ENCODE measurements at regions not wholly inside any gene's neighbourhood (a gene's known extent, or its start where the extent isn't known, plus 50 kb on each side); places are given as distances from the start of the nearest gene placed in this dataset.

DNA sequence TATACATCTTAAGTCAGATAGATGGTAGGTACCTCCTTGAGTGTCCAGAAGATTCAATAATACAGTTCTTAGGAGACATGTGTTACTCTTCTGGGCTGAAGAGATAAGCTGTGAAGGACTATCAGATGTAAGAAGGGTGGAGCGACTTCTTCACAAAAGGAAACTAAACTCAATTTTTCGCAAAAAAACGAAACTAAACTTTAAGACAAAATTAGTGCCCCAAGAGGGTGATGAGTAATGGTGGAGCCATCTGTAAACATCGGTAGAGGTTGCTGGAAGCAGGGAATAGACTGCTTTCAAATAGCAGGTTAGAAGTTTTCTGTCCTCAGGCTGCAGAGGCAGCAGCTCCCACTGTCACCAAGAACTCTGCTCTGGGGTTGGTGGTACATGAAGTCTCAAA lies 111.6 kb upstream of the TACR1 start:
- Histone ChIP-seq H3K4me2 (peak overlapping the region; percentile 63), H3K4me1 (peaks cover 18% of the 10 kb centered on the region), H3K4me3 (no peak overlapping the region), H3K27ac (peak overlapping the region in 1 of 2 experiments; percentile 22; a peak in 2 of 6 replicates), H3K9me3 (no peaks in the 10 kb centered on the region)
- DNase-seq (ENCODE audit: low read depth in 1 of 2, low spot score in 1 of 2) = peak in 1 of 2 experiments; percentile 9
- FAIRE-seq = peak; percentile 39
- WGBS (ENCODE audit: missing lambda C conversion rate) = 27% methylated on average over 4 of the region's 4 CpGs
- peak; percentile 51 to 73; a peak in 4 of 6 replicates for ATAC-seq
- POLR2A ChIA-PET = no interaction called here
- TF ChIP-seq SMC3 (IDR thresholded peaks at IDR 0.05) = no peak
- TF ChIP-seq NPAS2 (CRISPR knock-in tag; IDR thresholded peaks at IDR 0.05; ENCODE audit: borderline replicate concordance) = no peak
- CTCF ChIA-PET = interaction anchor here (1.6 kb wide), 1 partner anchor 111 kb away, joined by 3 read pairs; the partner anchor contains the start of gene TACR1

DNA sequence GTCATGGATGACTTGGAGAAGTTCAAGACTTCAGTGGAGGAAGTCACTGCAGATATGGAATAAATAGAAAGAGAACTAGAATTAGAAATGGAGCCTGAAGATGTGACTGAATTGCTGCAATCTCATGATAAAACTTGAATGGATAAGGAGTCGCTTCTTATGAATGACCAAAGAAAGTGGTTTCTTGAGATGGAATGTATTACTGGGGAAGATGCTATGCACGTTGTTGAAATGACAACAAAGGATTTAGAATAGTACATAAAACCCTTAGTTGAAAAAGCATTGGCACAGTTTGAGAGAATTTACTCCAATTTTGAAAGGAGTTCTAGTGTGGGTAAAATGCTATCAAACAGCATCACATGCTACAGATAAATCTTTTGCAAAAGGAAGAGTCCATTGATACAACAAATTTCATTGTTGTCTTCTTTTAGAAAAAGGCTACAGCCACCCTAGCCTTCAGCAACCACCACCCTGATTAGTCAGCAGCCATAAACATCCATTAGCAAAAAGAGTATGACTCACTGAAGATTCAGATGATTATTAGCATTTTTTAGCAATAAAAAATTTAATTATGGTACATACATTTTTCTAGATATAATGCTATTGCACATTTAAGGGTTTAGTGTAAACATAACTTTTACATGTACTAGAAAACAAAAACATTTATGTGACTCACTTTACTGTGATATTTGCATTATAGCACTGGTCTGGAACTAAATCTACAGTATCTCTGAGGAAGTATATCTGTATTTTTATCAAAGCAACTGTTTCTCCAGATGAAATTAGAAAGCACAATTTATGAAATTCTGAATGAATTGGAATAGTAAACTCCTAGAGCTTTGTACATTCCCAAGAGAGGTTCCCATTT lies 110.5 kb upstream of the TACR1 start:
- FAIRE-seq = no peak
- Histone ChIP-seq H3K4me2 (peak overlapping the region; percentile 63; the same call in 1 of the 3 replicates), H3K9me3 (no peaks in the 10 kb centered on the region), H3K27ac (no peak overlapping the region), H3K4me1 (peaks cover 18% of the 10 kb centered on the region), H3K4me3 (no peak overlapping the region)
- no peak for DNase-seq (ENCODE audit: low read depth in 1 of 2, low spot score in 1 of 2)
- TF ChIP-seq FOSL2 (IDR thresholded peaks at IDR 0.05) (no peak), FOSL2 (CRISPR knock-in tag; IDR thresholded peaks at IDR 0.05) (peak; percentile 56), CHD2 (IDR thresholded peaks at IDR 0.05; ENCODE audit: low read length, partially characterized antibody) (no peak)
- no peak for ATAC-seq
- ChIA-PET POLR2A (no interaction called here), CTCF (interaction anchor here (1.6 kb wide), 1 partner anchor 110 kb away, joined by 3 read pairs; the partner anchor contains the start of gene TACR1)
- 61% methylated on average over 2 of the region's 2 CpGs for WGBS (ENCODE audit: missing lambda C conversion rate)

DNA sequence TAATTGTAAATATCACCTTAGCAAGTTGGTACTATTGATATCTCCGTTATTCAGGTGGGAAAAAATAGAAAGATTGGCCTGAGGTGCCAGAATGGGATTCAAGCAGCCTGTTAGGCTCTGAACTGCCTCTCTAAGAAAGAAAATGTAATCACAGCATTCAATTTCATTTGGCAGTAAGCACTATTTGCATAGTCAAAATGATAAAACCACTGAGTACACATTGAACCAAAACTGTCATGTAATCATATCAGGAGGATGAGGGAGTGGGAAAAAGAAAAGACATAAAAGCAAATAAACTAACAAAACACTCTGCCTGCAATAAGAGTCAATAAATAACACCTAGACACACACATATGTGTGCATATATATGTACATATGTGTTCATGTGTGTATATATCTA lies 103.9 kb upstream of the TACR1 start:
- CTCF ChIA-PET = no interaction called here
- no peak overlapping the region for H3K4me3 ChIP-seq
- no peak for DNase-seq (ENCODE audit: low read depth in 1 of 2, low spot score in 1 of 2)
- H3K4me1 ChIP-seq = 0 out of 3 replicates have a peak, but pooled peaks cover 5% of the 10 kb centered on the region
- H3K27ac ChIP-seq = no peak overlapping the region
- no peak for TF ChIP-seq JUN (IDR thresholded peaks at IDR 0.05)
- peak; percentile 38 for TF ChIP-seq MAFK (IDR thresholded peaks at IDR 0.05; ENCODE audit: partially characterized antibody)
- TF ChIP-seq CBX2 (IDR thresholded peaks at IDR 0.05; ENCODE audit: borderline replicate concordance, low read depth) = no peak
- TF ChIP-seq, protein P1, sequence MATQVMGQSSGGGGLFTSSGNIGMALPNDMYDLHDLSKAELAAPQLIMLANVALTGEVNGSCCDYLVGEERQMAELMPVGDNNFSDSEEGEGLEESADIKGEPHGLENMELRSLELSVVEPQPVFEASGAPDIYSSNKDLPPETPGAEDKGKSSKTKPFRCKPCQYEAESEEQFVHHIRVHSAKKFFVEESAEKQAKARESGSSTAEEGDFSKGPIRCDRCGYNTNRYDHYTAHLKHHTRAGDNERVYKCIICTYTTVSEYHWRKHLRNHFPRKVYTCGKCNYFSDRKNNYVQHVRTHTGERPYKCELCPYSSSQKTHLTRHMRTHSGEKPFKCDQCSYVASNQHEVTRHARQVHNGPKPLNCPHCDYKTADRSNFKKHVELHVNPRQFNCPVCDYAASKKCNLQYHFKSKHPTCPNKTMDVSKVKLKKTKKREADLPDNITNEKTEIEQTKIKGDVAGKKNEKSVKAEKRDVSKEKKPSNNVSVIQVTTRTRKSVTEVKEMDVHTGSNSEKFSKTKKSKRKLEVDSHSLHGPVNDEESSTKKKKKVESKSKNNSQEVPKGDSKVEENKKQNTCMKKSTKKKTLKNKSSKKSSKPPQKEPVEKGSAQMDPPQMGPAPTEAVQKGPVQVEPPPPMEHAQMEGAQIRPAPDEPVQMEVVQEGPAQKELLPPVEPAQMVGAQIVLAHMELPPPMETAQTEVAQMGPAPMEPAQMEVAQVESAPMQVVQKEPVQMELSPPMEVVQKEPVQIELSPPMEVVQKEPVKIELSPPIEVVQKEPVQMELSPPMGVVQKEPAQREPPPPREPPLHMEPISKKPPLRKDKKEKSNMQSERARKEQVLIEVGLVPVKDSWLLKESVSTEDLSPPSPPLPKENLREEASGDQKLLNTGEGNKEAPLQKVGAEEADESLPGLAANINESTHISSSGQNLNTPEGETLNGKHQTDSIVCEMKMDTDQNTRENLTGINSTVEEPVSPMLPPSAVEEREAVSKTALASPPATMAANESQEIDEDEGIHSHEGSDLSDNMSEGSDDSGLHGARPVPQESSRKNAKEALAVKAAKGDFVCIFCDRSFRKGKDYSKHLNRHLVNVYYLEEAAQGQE (IDR thresholded peaks at IDR 0.05) = no peak
- TF ChIP-seq ESRRA (IDR thresholded peaks at IDR 0.05; ENCODE audit: borderline replicate concordance, low read length) = no peak
- TF ChIP-seq HOXB13 (CRISPR knock-in tag; IDR thresholded peaks at IDR 0.05; ENCODE audit: low read depth) = no peak
- TF ChIP-seq TP53 (CRISPR knock-in tag; IDR thresholded peaks at IDR 0.05) = no peak
- no peak for TF ChIP-seq RFX5 (IDR thresholded peaks at IDR 0.05)
- peaks cover 12% of the 10 kb centered on the region for H3K9me3 ChIP-seq
- H3K4me2 ChIP-seq = no peak overlapping the region
- POLR2A ChIA-PET = no interaction called here
- no peak for FAIRE-seq
- ATAC-seq = no peak
- WGBS (ENCODE audit: missing lambda C conversion rate) = 72% methylated on average over 1 of the region's 1 CpG

- no peak for FAIRE-seq
- POLR2A ChIA-PET = no interaction called here
- TF ChIP-seq ZSCAN20 (CRISPR knock-in tag; IDR thresholded peaks at IDR 0.05) (no peak), TFCP2L1 (CRISPR knock-in tag; IDR thresholded peaks at IDR 0.05) (no peak), CHD4 (IDR thresholded peaks at IDR 0.05; ENCODE audit: borderline replicate concordance) (no peak), MAZ (IDR thresholded peaks at IDR 0.05; ENCODE audit: borderline replicate concordance, low read depth, low read length) (no peak), CBX2 (IDR thresholded peaks at IDR 0.05; ENCODE audit: borderline replicate concordance, low read depth) (no peak), MYC (IDR thresholded peaks at IDR 0.05; ENCODE audit: borderline replicate concordance, low read length) (no peak), E2F6 (IDR thresholded peaks at IDR 0.05; ENCODE audit: borderline replicate concordance, low read depth) (no peak), POLR2AphosphoS2 (conservative IDR thresholded peaks at IDR 0.05; ENCODE audit: low read length) (no peak), TP53 (CRISPR knock-in tag; IDR thresholded peaks at IDR 0.05) (no peak), ESRRA (IDR thresholded peaks at IDR 0.05; ENCODE audit: borderline replicate concordance, low read length) (no peak), HOXB13 (CRISPR knock-in tag; IDR thresholded peaks at IDR 0.05; ENCODE audit: low read depth) (no peak)
- TF ChIP-seq, protein P2, sequence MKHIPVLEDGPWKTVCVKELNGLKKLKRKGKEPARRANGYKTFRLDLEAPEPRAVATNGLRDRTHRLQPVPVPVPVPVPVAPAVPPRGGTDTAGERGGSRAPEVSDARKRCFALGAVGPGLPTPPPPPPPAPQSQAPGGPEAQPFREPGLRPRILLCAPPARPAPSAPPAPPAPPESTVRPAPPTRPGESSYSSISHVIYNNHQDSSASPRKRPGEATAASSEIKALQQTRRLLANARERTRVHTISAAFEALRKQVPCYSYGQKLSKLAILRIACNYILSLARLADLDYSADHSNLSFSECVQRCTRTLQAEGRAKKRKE (CRISPR knock-in tag; IDR thresholded peaks at IDR 0.05; ENCODE audit: low read depth) = no peak
- TF ChIP-seq, protein P3, sequence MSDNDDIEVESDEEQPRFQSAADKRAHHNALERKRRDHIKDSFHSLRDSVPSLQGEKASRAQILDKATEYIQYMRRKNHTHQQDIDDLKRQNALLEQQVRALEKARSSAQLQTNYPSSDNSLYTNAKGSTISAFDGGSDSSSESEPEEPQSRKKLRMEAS (IDR thresholded peaks at IDR 0.05) = no peak
These were observed 95.0 kb upstream of the TACR1 start for GRCh38 chr2:75294362-75294761.

More at GRCh38 chr2:75294362-75294761, 95.0 kb upstream of the TACR1 start:
- Histone ChIP-seq H3K27ac (no peak overlapping the region), H3K4me3 (no peak overlapping the region), H3K4me1 (0 out of 3 replicates have a peak, but pooled peaks cover 9% of the 10 kb centered on the region), H3K4me2 (no peak overlapping the region), H3K9me3 (no peaks in the 10 kb centered on the region)
- CTCF ChIA-PET = interaction anchor here (1.1 kb wide), 1 partner anchor 14 kb away, joined by 3 read pairs; no protein-coding TSS in a partner anchor
- DNase-seq (ENCODE audit: low read depth in 1 of 2, low spot score in 1 of 2) (no peak), ATAC-seq (no peak)
- WGBS (ENCODE audit: missing lambda C conversion rate) = 93% methylated on average over 1 of the region's 1 CpG
